ENCODE measurements at regions not wholly inside any gene's neighbourhood (a gene's known extent, or its start where the extent isn't known, plus 50 kb on each side); places are given as distances from the start of the nearest gene placed in this dataset.

GRCh38 chr12:72966684-72967083, 694.5 kb downstream of the TRHDE start:
- H3F3A ChIP-seq (ENCODE audit: insufficient read depth, low read length): no peaks in the 10 kb centered on the region
- H3K27me3 ChIP-seq (ENCODE audit: insufficient read depth, low read length): no peaks in the 10 kb centered on the region
- no peak overlapping the region for H3K4me2 ChIP-seq (ENCODE audit: low read length)
- no peaks in the 10 kb centered on the region for H3K79me2 ChIP-seq (ENCODE audit: insufficient read depth, low read length)
- H4K20me1 ChIP-seq (ENCODE audit: insufficient read depth, low read length): no peaks in the 10 kb centered on the region
- no peak overlapping the region for H2AFZ ChIP-seq (ENCODE audit: low read length)
- no peak overlapping the region for H3K27ac ChIP-seq (ENCODE audit: low read depth, low read length, poor library complexity, severe bottlenecking)
- H3K9me3 ChIP-seq (ENCODE audit: low read length): no peaks in the 10 kb centered on the region
- no peaks in the 10 kb centered on the region for H3K4me1 ChIP-seq (ENCODE audit: insufficient read depth, low read length, severe bottlenecking)
- no peak for TF ChIP-seq EZH2 (IDR thresholded peaks at IDR 0.05; ENCODE audit: borderline replicate concordance, low read length)
- H3K9ac ChIP-seq (ENCODE audit: low read length): no peak overlapping the region
- H3K9me2 ChIP-seq (ENCODE audit: low read depth, low read length): no peaks in the 10 kb centered on the region
- H3K36me3 ChIP-seq (ENCODE audit: insufficient read depth, low read length): no peaks in the 10 kb centered on the region
- no peak overlapping the region for H3K4me3 ChIP-seq (ENCODE audit: low read depth, low read length, poor library complexity, severe bottlenecking)

- no peaks in the 10 kb centered on the region for H3K36me3 ChIP-seq (ENCODE audit: insufficient read depth, low read length)
- no peak overlapping the region for H3K27ac ChIP-seq (ENCODE audit: low read depth, low read length, poor library complexity, severe bottlenecking)
- no peaks in the 10 kb centered on the region for H3K9me2 ChIP-seq (ENCODE audit: low read depth, low read length)
- no peak overlapping the region for H2AFZ ChIP-seq (ENCODE audit: low read length)
- H3K4me1 ChIP-seq (ENCODE audit: insufficient read depth, low read length, severe bottlenecking): no peaks in the 10 kb centered on the region
- H3K9ac ChIP-seq (ENCODE audit: low read length): no peak overlapping the region
- H4K20me1 ChIP-seq (ENCODE audit: insufficient read depth, low read length): no peaks in the 10 kb centered on the region
- no peaks in the 10 kb centered on the region for H3K79me2 ChIP-seq (ENCODE audit: insufficient read depth, low read length)
- H3K4me3 ChIP-seq (ENCODE audit: low read depth, low read length, poor library complexity, severe bottlenecking): no peak overlapping the region
- H3K4me2 ChIP-seq (ENCODE audit: low read length): no peak overlapping the region
- no peaks in the 10 kb centered on the region for H3F3A ChIP-seq (ENCODE audit: insufficient read depth, low read length)
- H3K9me3 ChIP-seq (ENCODE audit: low read length): no peaks in the 10 kb centered on the region
- no peak for TF ChIP-seq CTCF (IDR thresholded peaks at IDR 0.05; ENCODE audit: low read length)
- TF ChIP-seq EZH2 (IDR thresholded peaks at IDR 0.05; ENCODE audit: borderline replicate concordance, low read length): no peak
- no peaks in the 10 kb centered on the region for H3K27me3 ChIP-seq (ENCODE audit: insufficient read depth, low read length)
These were observed 702.9 kb downstream of the TRHDE start for GRCh38 chr12:72974954-72975555.

GRCh38 chr12:72978999-72979398, 706.8 kb downstream of the TRHDE start:
- no peaks in the 10 kb centered on the region for H3K36me3 ChIP-seq (ENCODE audit: insufficient read depth, low read length)
- no peaks in the 10 kb centered on the region for H3K9me2 ChIP-seq (ENCODE audit: low read depth, low read length)
- no peaks in the 10 kb centered on the region for H4K20me1 ChIP-seq (ENCODE audit: insufficient read depth, low read length)
- H3K79me2 ChIP-seq (ENCODE audit: insufficient read depth, low read length): no peaks in the 10 kb centered on the region
- no peak overlapping the region for H3K4me2 ChIP-seq (ENCODE audit: low read length)
- no peak overlapping the region for H3K9ac ChIP-seq (ENCODE audit: low read length)
- TF ChIP-seq CTCF (IDR thresholded peaks at IDR 0.05; ENCODE audit: low read length): no peak
- no peak for TF ChIP-seq EZH2 (IDR thresholded peaks at IDR 0.05; ENCODE audit: borderline replicate concordance, low read length)
- H3F3A ChIP-seq (ENCODE audit: insufficient read depth, low read length): no peaks in the 10 kb centered on the region
- no peak overlapping the region for H3K4me3 ChIP-seq (ENCODE audit: low read depth, low read length, poor library complexity, severe bottlenecking)
- no peaks in the 10 kb centered on the region for H3K27me3 ChIP-seq (ENCODE audit: insufficient read depth, low read length)
- H3K9me3 ChIP-seq (ENCODE audit: low read length): no peaks in the 10 kb centered on the region
- no peaks in the 10 kb centered on the region for H3K4me1 ChIP-seq (ENCODE audit: insufficient read depth, low read length, severe bottlenecking)
- no peak overlapping the region for H2AFZ ChIP-seq (ENCODE audit: low read length)
- no peak overlapping the region for H3K27ac ChIP-seq (ENCODE audit: low read depth, low read length, poor library complexity, severe bottlenecking)

GRCh38 chr12:72982356-72982755, 710.2 kb downstream of the TRHDE start:
- no peaks in the 10 kb centered on the region for H3F3A ChIP-seq (ENCODE audit: insufficient read depth, low read length)
- H3K79me2 ChIP-seq (ENCODE audit: insufficient read depth, low read length): no peaks in the 10 kb centered on the region
- no peak overlapping the region for H3K27ac ChIP-seq (ENCODE audit: low read depth, low read length, poor library complexity, severe bottlenecking)
- H4K20me1 ChIP-seq (ENCODE audit: insufficient read depth, low read length): no peaks in the 10 kb centered on the region
- H2AFZ ChIP-seq (ENCODE audit: low read length): no peak overlapping the region
- no peak overlapping the region for H3K9ac ChIP-seq (ENCODE audit: low read length)
- H3K4me2 ChIP-seq (ENCODE audit: low read length): no peak overlapping the region
- no peaks in the 10 kb centered on the region for H3K9me3 ChIP-seq (ENCODE audit: low read length)
- H3K4me3 ChIP-seq (ENCODE audit: low read depth, low read length, poor library complexity, severe bottlenecking): no peak overlapping the region
- TF ChIP-seq EZH2 (IDR thresholded peaks at IDR 0.05; ENCODE audit: borderline replicate concordance, low read length): no peak
- no peak for TF ChIP-seq CTCF (IDR thresholded peaks at IDR 0.05; ENCODE audit: low read length)
- no peaks in the 10 kb centered on the region for H3K36me3 ChIP-seq (ENCODE audit: insufficient read depth, low read length)
- H3K4me1 ChIP-seq (ENCODE audit: insufficient read depth, low read length, severe bottlenecking): no peaks in the 10 kb centered on the region
- H3K9me2 ChIP-seq (ENCODE audit: low read depth, low read length): no peaks in the 10 kb centered on the region
- no peaks in the 10 kb centered on the region for H3K27me3 ChIP-seq (ENCODE audit: insufficient read depth, low read length)

All from OCI-LY1 (cell line).